Astrocyte (in vitro differentiated cells and primary cell): ENCODE measurements at regions not wholly inside any gene's neighbourhood (a gene's known extent, or its start where the extent isn't known, plus 50 kb on each side); places are given as distances from the start of the nearest gene placed in this dataset.

Experiments used
- DNase-seq: peaks from one replicate; pipeline ENCODE4 v3.0.0-alpha.2; 2010; ENCODE audit warnings: low read depth
- FAIRE-seq: peaks from 2 replicates; lab custom pipeline; 2011; peaks lifted over from hg19 to GRCh38; lab: Jason Lieb, UNC
- H2AFZ ChIP-seq: 2 replicates; pipeline ENCODE4 v1.6.0; 2012; ENCODE audit warnings: low read depth, low read length, inconsistent platforms
- H3K27ac ChIP-seq: 2 replicates; pipeline ENCODE4 v1.5.1; 2011; ENCODE audit warnings: low read depth, low read length, inconsistent platforms
- H3K27me3 ChIP-seq: 2 replicates; pipeline ENCODE4 v1.6.0; 2011; ENCODE audit warnings: low read length, inconsistent platforms; ENCODE audit not compliant: insufficient read depth
- H3K36me3 ChIP-seq: 2 replicates; pipeline ENCODE4 v1.5.1; 2011; ENCODE audit warnings: low read length, inconsistent platforms; ENCODE audit not compliant: insufficient read depth
- H3K4me1 ChIP-seq: 2 replicates; pipeline ENCODE4 v1.5.1; 2011; ENCODE audit warnings: low read length, inconsistent platforms; ENCODE audit not compliant: insufficient read depth
- H3K4me2 ChIP-seq: 2 replicates; pipeline ENCODE4 v1.6.0; 2012; ENCODE audit warnings: low read length, inconsistent platforms
- H3K4me3 ChIP-seq: 2 replicates; pipeline ENCODE4 v1.5.1; 2011; ENCODE audit warnings: low read depth, mild to moderate bottlenecking, low read length, inconsistent platforms; ENCODE audit not compliant: insufficient read depth
- H3K79me2 ChIP-seq: 2 replicates; pipeline ENCODE4 v1.6.0; 2012; ENCODE audit warnings: mild to moderate bottlenecking, low read length, inconsistent platforms; ENCODE audit not compliant: insufficient read depth
- H3K9ac ChIP-seq: 2 replicates; pipeline ENCODE4 v1.6.0; 2012; ENCODE audit warnings: mild to moderate bottlenecking, low read length, inconsistent platforms
- H3K9me3 ChIP-seq: 2 replicates; pipeline ENCODE4 v1.5.1; 2012; ENCODE audit warnings: low read depth, mild to moderate bottlenecking, low read length, inconsistent platforms; ENCODE audit not compliant: insufficient read depth
- H4K20me1 ChIP-seq: 2 replicates; pipeline ENCODE4 v1.6.0; 2012; ENCODE audit warnings: low read length, inconsistent platforms; ENCODE audit not compliant: insufficient read depth
- H3K27ac Mint-ChIP-seq: one replicate; pipeline ENCODE4 v1.8.0; 2021; ENCODE audit warnings: mild to moderate bottlenecking, mixed read lengths; ENCODE audit not compliant: unreplicated experiment
- H3K27me3 Mint-ChIP-seq: one replicate; pipeline ENCODE4 v1.8.0; 2021; ENCODE audit warnings: low read depth, mixed read lengths; ENCODE audit not compliant: unreplicated experiment
- H3K36me3 Mint-ChIP-seq: one replicate; pipeline ENCODE4 v1.8.0; 2021; ENCODE audit warnings: low read depth, mixed read lengths; ENCODE audit not compliant: unreplicated experiment
- H3K4me1 Mint-ChIP-seq: one replicate; pipeline ENCODE4 v1.8.0; 2021; ENCODE audit warnings: low read depth, mixed read lengths; ENCODE audit not compliant: unreplicated experiment
- H3K4me3 Mint-ChIP-seq: one replicate; pipeline ENCODE4 v1.8.0; 2021; ENCODE audit warnings: mild to moderate bottlenecking, moderate library complexity, mixed read lengths; ENCODE audit not compliant: unreplicated experiment
- H3K9me3 Mint-ChIP-seq: one replicate; pipeline ENCODE4 v1.8.0; 2021; ENCODE audit warnings: mild to moderate bottlenecking, mixed read lengths; ENCODE audit not compliant: unreplicated experiment
- CTCF ChIP-seq: IDR thresholded peaks from 2 replicates; pipeline ENCODE4 v1.5.1; 2011; ENCODE audit warnings: low read depth, mild to moderate bottlenecking, inconsistent platforms, low read length, moderate library complexity; ENCODE audit not compliant: insufficient read depth
- EZH2 ChIP-seq: IDR thresholded peaks from 2 replicates; pipeline ENCODE4 v1.6.1; 2012; ENCODE audit warnings: mild to moderate bottlenecking, low read length, inconsistent platforms; ENCODE audit not compliant: insufficient read depth

GRCh38 chr5:109917154-109917546 is 227.4 kb downstream of the MAN2A1 start:
- no peak overlapping the region for H3K4me3 ChIP-seq
- no peaks in the 10 kb centered on the region for H3K27me3 Mint-ChIP-seq
- no peaks in the 10 kb centered on the region for H3K36me3 ChIP-seq
- no peak overlapping the region for H3K27ac ChIP-seq
- peaks cover 1% of the 10 kb centered on the region for H3K4me1 ChIP-seq
- H3K9ac ChIP-seq, result no peak overlapping the region
- H3K9me3 Mint-ChIP-seq, result no peaks in the 10 kb centered on the region
- H3K27ac Mint-ChIP-seq, result no peak overlapping the region
- DNase-seq (no peak), FAIRE-seq (no peak)
- H3K79me2 ChIP-seq, result no peaks in the 10 kb centered on the region
- TF ChIP-seq CTCF, result no peak
- no peak for TF ChIP-seq EZH2
- no peaks in the 10 kb centered on the region for H4K20me1 ChIP-seq
- no peak overlapping the region for H2AFZ ChIP-seq
- no peaks in the 10 kb centered on the region for H3K27me3 ChIP-seq
- no peaks in the 10 kb centered on the region for H3K9me3 ChIP-seq
- H3K4me2 ChIP-seq, result no peak overlapping the region
- peaks cover 6% of the 10 kb centered on the region for H3K4me1 Mint-ChIP-seq
- no peak overlapping the region for H3K4me3 Mint-ChIP-seq
- H3K36me3 Mint-ChIP-seq, result peaks cover 2% of the 10 kb centered on the region

GRCh38 chr5:109917966-109918365 is 228.2 kb downstream of the MAN2A1 start:
- Histone ChIP-seq H2AFZ (no peak overlapping the region), H3K4me1 (no peaks in the 10 kb centered on the region), H4K20me1 (no peaks in the 10 kb centered on the region), H3K4me3 (no peak overlapping the region), H3K79me2 (no peaks in the 10 kb centered on the region), H3K27ac (no peak overlapping the region), H3K36me3 (no peaks in the 10 kb centered on the region), H3K9me3 (no peaks in the 10 kb centered on the region), H3K9ac (no peak overlapping the region), H3K4me2 (no peak overlapping the region), H3K27me3 (no peaks in the 10 kb centered on the region)
- TF ChIP-seq CTCF (no peak), EZH2 (no peak)
- H3K27me3 Mint-ChIP-seq, result no peaks in the 10 kb centered on the region
- H3K36me3 Mint-ChIP-seq, result peaks cover 2% of the 10 kb centered on the region
- FAIRE-seq (no peak), DNase-seq (no peak)
- H3K27ac Mint-ChIP-seq, result no peak overlapping the region
- H3K9me3 Mint-ChIP-seq, result no peaks in the 10 kb centered on the region
- no peaks in the 10 kb centered on the region for H3K4me1 Mint-ChIP-seq
- H3K4me3 Mint-ChIP-seq, result no peak overlapping the region

- H3K4me3 ChIP-seq, result no peak overlapping the region
- H4K20me1 ChIP-seq, result no peaks in the 10 kb centered on the region
- H3K9me3 ChIP-seq, result no peaks in the 10 kb centered on the region
- H3K27me3 ChIP-seq, result no peaks in the 10 kb centered on the region
- DNase-seq (no peak), FAIRE-seq (no peak)
- no peaks in the 10 kb centered on the region for H3K79me2 ChIP-seq
- no peaks in the 10 kb centered on the region for H3K4me1 Mint-ChIP-seq
- H3K27ac ChIP-seq, result no peak overlapping the region
- peaks cover 3% of the 10 kb centered on the region for H3K27me3 Mint-ChIP-seq
- no peak overlapping the region for H3K9ac ChIP-seq
- no peaks in the 10 kb centered on the region for H3K36me3 ChIP-seq
- no peak overlapping the region for H2AFZ ChIP-seq
- peaks cover 2% of the 10 kb centered on the region for H3K36me3 Mint-ChIP-seq
- H3K4me1 ChIP-seq, result no peaks in the 10 kb centered on the region
- H3K4me3 Mint-ChIP-seq, result no peak overlapping the region
- no peaks in the 10 kb centered on the region for H3K9me3 Mint-ChIP-seq
- TF ChIP-seq EZH2, result no peak
- no peak overlapping the region for H3K4me2 ChIP-seq
- H3K27ac Mint-ChIP-seq, result no peak overlapping the region
These were observed 231.0 kb downstream of the MAN2A1 start for GRCh38 chr5:109920736-109921135.
